ENCODE measurements at regions not wholly inside any gene's neighbourhood (a gene's known extent, or its start where the extent isn't known, plus 50 kb on each side); places are given as distances from the start of the nearest gene placed in this dataset.

GRCh38 chr2:85959826-85960225, 71.0 kb upstream of the ST3GAL5 start:
- TF ChIP-seq EZH2 (IDR thresholded peaks at IDR 0.05; ENCODE audit: low read length, missing control alignments): no peak
- TF ChIP-seq, protein P1, sequence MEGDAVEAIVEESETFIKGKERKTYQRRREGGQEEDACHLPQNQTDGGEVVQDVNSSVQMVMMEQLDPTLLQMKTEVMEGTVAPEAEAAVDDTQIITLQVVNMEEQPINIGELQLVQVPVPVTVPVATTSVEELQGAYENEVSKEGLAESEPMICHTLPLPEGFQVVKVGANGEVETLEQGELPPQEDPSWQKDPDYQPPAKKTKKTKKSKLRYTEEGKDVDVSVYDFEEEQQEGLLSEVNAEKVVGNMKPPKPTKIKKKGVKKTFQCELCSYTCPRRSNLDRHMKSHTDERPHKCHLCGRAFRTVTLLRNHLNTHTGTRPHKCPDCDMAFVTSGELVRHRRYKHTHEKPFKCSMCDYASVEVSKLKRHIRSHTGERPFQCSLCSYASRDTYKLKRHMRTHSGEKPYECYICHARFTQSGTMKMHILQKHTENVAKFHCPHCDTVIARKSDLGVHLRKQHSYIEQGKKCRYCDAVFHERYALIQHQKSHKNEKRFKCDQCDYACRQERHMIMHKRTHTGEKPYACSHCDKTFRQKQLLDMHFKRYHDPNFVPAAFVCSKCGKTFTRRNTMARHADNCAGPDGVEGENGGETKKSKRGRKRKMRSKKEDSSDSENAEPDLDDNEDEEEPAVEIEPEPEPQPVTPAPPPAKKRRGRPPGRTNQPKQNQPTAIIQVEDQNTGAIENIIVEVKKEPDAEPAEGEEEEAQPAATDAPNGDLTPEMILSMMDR (conservative IDR thresholded peaks at IDR 0.05 in 1 of 2, IDR thresholded peaks at IDR 0.05 in 1 of 2; ENCODE audit: low read depth in 1 of 2, low read length in 2 of 2): no peak
